ENCODE measurements at regions not wholly inside any gene's neighbourhood (a gene's known extent, or its start where the extent isn't known, plus 50 kb on each side); places are given as distances from the start of the nearest gene placed in this dataset.

- Histone ChIP-seq H2AFZ (replicated peaks) (peak overlapping the region; percentile 98), H4K20me1 (ENCODE audit: low read depth) (peaks cover 38% of the 10 kb centered on the region), H3K4me3 (peak overlapping the region; percentile 63), H3K79me2 (ENCODE audit: low read depth) (no peaks in the 10 kb centered on the region), H3K4me1 (peaks cover 5% of the 10 kb centered on the region), H3K27ac (no peak overlapping the region), H3K4me2 (peak overlapping the region; percentile 89), H3F3A (ENCODE audit: low read depth) (peaks cover 25% of the 10 kb centered on the region), H3K36me3 (no peaks in the 10 kb centered on the region), H3K9ac (no peak overlapping the region), H3K27me3 (peaks cover 98% of the 10 kb centered on the region), H3K9me3 (ENCODE audit: low read depth) (no peaks in the 10 kb centered on the region)
- Mint-ChIP-seq H3K27ac (no peak overlapping the region), H3K27me3 (ENCODE audit: insufficient read depth, low read depth) (peaks cover 50% of the 10 kb centered on the region), H3K4me1 (peaks cover 5% of the 10 kb centered on the region), H3K4me3 (peak overlapping the region; percentile 85), H3K36me3 (no peaks in the 10 kb centered on the region), H3K9me3 (no peaks in the 10 kb centered on the region)
- TF ChIP-seq EZH2phosphoT487 (IDR thresholded peaks at IDR 0.05) (no peak), CTCF (IDR thresholded peaks at IDR 0.05) (no peak), EZH2 (IDR thresholded peaks at IDR 0.05) (no peak)
- DNase-seq (ENCODE audit: low spot score) = peak; percentile 74
These were observed 78.7 kb upstream of the PPARA start for GRCh38 chr22:46071451-46072109.

- Histone ChIP-seq H3K27me3 (peaks cover 98% of the 10 kb centered on the region), H3K27ac (no peak overlapping the region), H3K79me2 (ENCODE audit: low read depth) (no peaks in the 10 kb centered on the region), H3K36me3 (no peaks in the 10 kb centered on the region), H3K4me3 (peak overlapping the region; percentile 37), H2AFZ (replicated peaks) (no peak overlapping the region), H4K20me1 (ENCODE audit: low read depth) (peaks cover 38% of the 10 kb centered on the region), H3K4me1 (peaks cover 5% of the 10 kb centered on the region), H3K9ac (no peak overlapping the region), H3K9me3 (ENCODE audit: low read depth) (no peaks in the 10 kb centered on the region), H3F3A (ENCODE audit: low read depth) (peaks cover 25% of the 10 kb centered on the region), H3K4me2 (peak overlapping the region; percentile 64)
- Mint-ChIP-seq H3K36me3 (no peaks in the 10 kb centered on the region), H3K4me1 (peaks cover 5% of the 10 kb centered on the region), H3K9me3 (no peaks in the 10 kb centered on the region), H3K27me3 (ENCODE audit: insufficient read depth, low read depth) (peaks cover 45% of the 10 kb centered on the region), H3K4me3 (peak overlapping the region; percentile 79), H3K27ac (no peak overlapping the region)
- DNase-seq (ENCODE audit: low spot score) = peak; percentile 48
- TF ChIP-seq EZH2phosphoT487 (IDR thresholded peaks at IDR 0.05) (peak; percentile 98), CTCF (IDR thresholded peaks at IDR 0.05) (no peak), EZH2 (IDR thresholded peaks at IDR 0.05) (peak; percentile 100)
These were observed 78.0 kb upstream of the PPARA start for GRCh38 chr22:46072110-46072881.

DNA sequence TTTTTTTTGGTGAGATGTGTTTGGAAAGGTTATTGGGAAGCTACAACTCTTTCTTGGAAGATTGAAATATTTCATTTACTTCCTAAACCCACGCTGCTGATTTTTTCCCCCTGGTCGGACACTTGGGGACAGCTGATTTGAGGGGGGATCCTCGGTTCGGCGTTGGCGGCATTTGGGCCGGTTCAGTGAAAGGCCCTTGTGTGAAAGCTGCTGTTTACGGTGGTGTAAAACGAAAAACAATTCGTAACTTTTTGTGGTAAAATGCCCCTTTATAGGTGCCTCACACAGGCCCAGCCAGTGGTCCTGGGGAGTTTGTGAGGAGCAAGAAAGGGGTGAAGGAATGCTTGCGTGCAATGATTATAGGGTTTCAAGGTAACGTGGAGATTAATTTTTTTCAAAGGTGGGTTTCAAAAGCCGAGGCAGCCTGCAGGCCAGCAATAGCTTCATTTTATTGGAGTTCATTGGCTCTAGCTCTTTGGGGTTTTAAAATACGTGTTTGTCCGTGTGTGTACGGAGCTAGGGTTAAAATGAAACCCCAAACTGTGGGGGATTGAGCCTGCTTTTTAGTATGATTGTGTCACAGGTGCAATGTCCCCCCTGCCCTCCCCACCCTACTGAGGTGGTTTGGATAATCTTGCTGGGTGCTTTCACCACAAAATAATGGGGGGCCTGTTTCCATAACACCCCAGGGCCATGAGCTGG is 77.2 kb upstream of the PPARA start:
- Histone ChIP-seq H3K9ac (no peak overlapping the region), H3K79me2 (ENCODE audit: low read depth) (no peaks in the 10 kb centered on the region), H3K4me2 (no peak overlapping the region), H2AFZ (replicated peaks) (no peak overlapping the region), H3K4me1 (peaks cover 5% of the 10 kb centered on the region), H3K27me3 (peaks cover 98% of the 10 kb centered on the region), H3K27ac (no peak overlapping the region), H3K4me3 (no peak overlapping the region), H3K36me3 (no peaks in the 10 kb centered on the region), H3K9me3 (ENCODE audit: low read depth) (no peaks in the 10 kb centered on the region), H4K20me1 (ENCODE audit: low read depth) (peaks cover 38% of the 10 kb centered on the region), H3F3A (ENCODE audit: low read depth) (peaks cover 25% of the 10 kb centered on the region)
- Mint-ChIP-seq H3K36me3 (no peaks in the 10 kb centered on the region), H3K9me3 (no peaks in the 10 kb centered on the region), H3K27me3 (ENCODE audit: insufficient read depth, low read depth) (peaks cover 42% of the 10 kb centered on the region), H3K4me1 (peaks cover 5% of the 10 kb centered on the region), H3K4me3 (peak overlapping the region; percentile 79), H3K27ac (no peak overlapping the region)
- TF ChIP-seq EZH2phosphoT487 (IDR thresholded peaks at IDR 0.05) (no peak), EZH2 (IDR thresholded peaks at IDR 0.05) (no peak), CTCF (IDR thresholded peaks at IDR 0.05) (no peak)
- no peak for DNase-seq (ENCODE audit: low spot score)
